OCI-LY1 (cell line): ENCODE measurements at regions not wholly inside any gene's neighbourhood (a gene's known extent, or its start where the extent isn't known, plus 50 kb on each side); places are given as distances from the start of the nearest gene placed in this dataset.
"Not testable (repeated sequence)": the region's sequence is repeated elsewhere in the genome, so short reads cannot be mapped to it uniquely, and the experiment has no call there.

Experiments used
- CTCF ChIP-seq: fragments of 200-600 bp; sonication (generic), shearing (Covaris generic); IDR thresholded peaks from 2 replicates; pipeline ENCODE4 v1.5.1; 2017; ENCODE audit warnings: mild to moderate bottlenecking, antibody characterized with exemption, low read length, moderate library complexity, mixed read lengths
- EZH2 ChIP-seq: fragments of 200-600 bp; sonication (generic), shearing (Covaris generic); IDR thresholded peaks from 2 replicates; pipeline ENCODE4 v1.8.0; 2017; ENCODE audit warnings: borderline replicate concordance, mixed run types, mild to moderate bottlenecking, antibody characterized with exemption, low read length, moderate library complexity, mixed read lengths

GRCh38 chr16:16463792-16464191 lies 84.9 kb downstream of the NPIPA7 start:
- not testable (repeated sequence) for TF ChIP-seq CTCF, EZH2
